Left lung (tissue), 4 donors: ENCODE measurements at regions not wholly inside any gene's neighbourhood (a gene's known extent, or its start where the extent isn't known, plus 50 kb on each side); places are given as distances from the start of the nearest gene placed in this dataset.

Experiments used
- ATAC-seq: fragments of 200-7000 bp; cut with Tn5 transposase; one replicate; pipeline ENCODE4 v1.9.1; 2020; ENCODE audit warnings: moderate library complexity
- DNase-seq, 4 donors: peaks; one replicate each; pipeline ENCODE4 v3.0.0-alpha.2; 2013 to 2020
- H3K27ac ChIP-seq, 2 donors: fragments of 200-600 bp; sonication (generic) in 1 of 2; one replicate each; pipeline versions ENCODE4 v1.5.0 to v1.8.0; 2020 to 2021
- H3K27me3 ChIP-seq, 2 donors: fragments of 200-600 bp; sonication (generic) in 1 of 2; one replicate each; pipeline versions ENCODE4 v1.5.0 to v1.8.0; 2020 to 2021
- H3K36me3 ChIP-seq, 2 donors: fragments of 200-600 bp; sonication (generic) in 1 of 2; one replicate each; pipeline versions ENCODE4 v1.5.0 to v1.8.0; 2020 to 2021
- H3K4me1 ChIP-seq, 2 donors: fragments of 200-600 bp; one replicate each; pipeline ENCODE4 v1.8.0; 2021
- H3K4me3 ChIP-seq, 2 donors: fragments of 200-600 bp; sonication (generic) in 1 of 2; one replicate each; pipeline versions ENCODE4 v1.5.0 to v1.8.0; 2020 to 2021; ENCODE audit warnings: mild to moderate bottlenecking in 1 of 2
- H3K9me3 ChIP-seq, 2 donors: fragments of 200-600 bp; sonication (generic) in 1 of 2; one replicate each; pipeline versions ENCODE4 v1.5.0 to v1.8.0; 2020 to 2021
- CTCF ChIP-seq, 2 donors: fragments of 200-600 bp; sonication (generic) in 1 of 2; IDR thresholded peaks; one replicate each; pipeline versions ENCODE4 v1.5.0 to v1.8.0; 2021; ENCODE audit warnings: antibody characterized with exemption in 2 of 2
- intact Hi-C, 2 donors: fragments of 100-400 bp; cut with DNase I; formaldehyde crosslinking; loops; one replicate each; pipeline versions ENCODE4 v1.11.2 to v1.14.2; 2022
- donor health status: DM: no; HTN: yes; CAD: no.
- donor health status: DM: no; HTN: no; CAD: no.

GRCh38 chr2:6393819-6394218, 471.9 kb downstream of the CMPK2 start:
- Histone ChIP-seq H3K4me3 (no peak overlapping the region), H3K27ac (no peak overlapping the region), H3K36me3 (no peaks in the 10 kb centered on the region), H3K4me1 (no peaks in the 10 kb centered on the region), H3K27me3 (no peaks in the 10 kb centered on the region), H3K9me3 (peaks cover 0 to 4% of the 10 kb centered on the region in 2 donors)
- intact Hi-C loops, result no loop called here
- ATAC-seq (no peak), DNase-seq (no peak)
- TF ChIP-seq CTCF (IDR thresholded peaks at IDR 0.05), result no peak

GRCh38 chr2:6394276-6394675, 471.4 kb downstream of the CMPK2 start:
- intact Hi-C loops, result no loop called here
- H3K27me3 ChIP-seq, result no peaks in the 10 kb centered on the region
- ATAC-seq (no peak), DNase-seq (no peak)
- H3K4me3 ChIP-seq, result no peak overlapping the region
- no peaks in the 10 kb centered on the region for H3K36me3 ChIP-seq
- H3K27ac ChIP-seq, result no peak overlapping the region
- peaks cover 0 to 4% of the 10 kb centered on the region in 2 donors for H3K9me3 ChIP-seq
- no peaks in the 10 kb centered on the region for H3K4me1 ChIP-seq
- TF ChIP-seq CTCF (IDR thresholded peaks at IDR 0.05), result no peak

GRCh38 chr2:6398421-6398820, 467.3 kb downstream of the CMPK2 start:
- no peaks in the 10 kb centered on the region for H3K4me1 ChIP-seq
- H3K27ac ChIP-seq, result no peak overlapping the region
- intact Hi-C loops, result no loop called here
- no peaks in the 10 kb centered on the region for H3K36me3 ChIP-seq
- no peak for ATAC-seq
- H3K27me3 ChIP-seq, result no peaks in the 10 kb centered on the region
- no peak for TF ChIP-seq CTCF (IDR thresholded peaks at IDR 0.05)
- H3K9me3 ChIP-seq, result no peaks in the 10 kb centered on the region
- H3K4me3 ChIP-seq, result no peak overlapping the region
- DNase-seq, result no peak

GRCh38 chr2:6401301-6401700, 464.4 kb downstream of the CMPK2 start:
- DNase-seq (no peak), ATAC-seq (no peak)
- Histone ChIP-seq H3K4me3 (no peak overlapping the region), H3K9me3 (no peaks in the 10 kb centered on the region), H3K4me1 (no peaks in the 10 kb centered on the region), H3K36me3 (no peaks in the 10 kb centered on the region), H3K27ac (no peak overlapping the region), H3K27me3 (no peaks in the 10 kb centered on the region)
- intact Hi-C loops, result no loop called here
- TF ChIP-seq CTCF (IDR thresholded peaks at IDR 0.05), result no peak

GRCh38 chr2:6408057-6408456, 457.6 kb downstream of the CMPK2 start:
- Histone ChIP-seq H3K9me3 (no peaks in the 10 kb centered on the region), H3K4me3 (no peak overlapping the region), H3K4me1 (no peaks in the 10 kb centered on the region), H3K36me3 (no peaks in the 10 kb centered on the region), H3K27me3 (no peaks in the 10 kb centered on the region), H3K27ac (no peak overlapping the region)
- intact Hi-C loops, result no loop called here
- DNase-seq (no peak), ATAC-seq (no peak)
- no peak for TF ChIP-seq CTCF (IDR thresholded peaks at IDR 0.05)
